ENCODE measurements at regions not wholly inside any gene's neighbourhood (a gene's known extent, or its start where the extent isn't known, plus 50 kb on each side); places are given as distances from the start of the nearest gene placed in this dataset.

GRCh38 chr6:8943073-8943472 lies 507.7 kb upstream of the SLC35B3 start:
- no peak for TF ChIP-seq POLR2AphosphoS5 (IDR thresholded peaks at IDR 0.05; ENCODE audit: low read depth, low read length)
- no peak for TF ChIP-seq SIN3A (IDR thresholded peaks at IDR 0.05; ENCODE audit: borderline replicate concordance, insufficient read depth, low read length)
- TF ChIP-seq REST (IDR thresholded peaks at IDR 0.05; ENCODE audit: insufficient read depth in 1 of 2, low read depth in 2 of 2, low read length in 2 of 2) = no peak
- no peak for TF ChIP-seq TAF1 (IDR thresholded peaks at IDR 0.05; ENCODE audit: borderline replicate concordance, insufficient read depth, low read length)

Data from PFSK-1 (cell line).